Neuronal stem cell (in vitro differentiated cells): ENCODE measurements at regions not wholly inside any gene's neighbourhood (a gene's known extent, or its start where the extent isn't known, plus 50 kb on each side); places are given as distances from the start of the nearest gene placed in this dataset.

Experiments
- DNase-seq: peaks from one replicate; pipeline ENCODE4 v3.0.0-alpha.2; 2013; ENCODE audit warnings: low spot score
- H2AFZ ChIP-seq: one replicate; pipeline ENCODE4 v1.6.1; 2013; ENCODE audit warnings: mild to moderate bottlenecking, low read length, inconsistent platforms
- H2AK5ac ChIP-seq: 2 replicates; pipeline ENCODE4 v1.6.1; 2013; ENCODE audit warnings: low read depth, mild to moderate bottlenecking, inconsistent platforms, low read length, moderate library complexity, mixed read lengths
- H2BK120ac ChIP-seq: 2 replicates; pipeline ENCODE4 v1.6.1; 2013; ENCODE audit warnings: low read depth, mild to moderate bottlenecking, inconsistent platforms, low read length, moderate library complexity, mixed read lengths
- H2BK12ac ChIP-seq: one replicate; pipeline ENCODE4 v1.6.1; 2013; ENCODE audit warnings: low read length, inconsistent platforms
- H2BK15ac ChIP-seq: 2 replicates; pipeline ENCODE4 v1.6.1; 2013; ENCODE audit warnings: mild to moderate bottlenecking, low read length, inconsistent platforms, mixed read lengths
- H2BK5ac ChIP-seq: one replicate; pipeline ENCODE4 v1.6.1; 2013; ENCODE audit warnings: inconsistent platforms, mild to moderate bottlenecking, low read length, moderate library complexity
- H3K14ac ChIP-seq: one replicate; pipeline ENCODE4 v1.6.1; 2013; ENCODE audit warnings: low read length, inconsistent platforms
- H3K18ac ChIP-seq: 2 replicates; pipeline ENCODE4 v1.6.1; 2013; ENCODE audit warnings: low read length, inconsistent platforms
- H3K23ac ChIP-seq: 2 replicates; pipeline ENCODE4 v1.6.1; 2013; ENCODE audit warnings: low read depth, mild to moderate bottlenecking, mixed read lengths, low read length, inconsistent platforms; ENCODE audit not compliant: poor library complexity
- H3K27ac ChIP-seq: replicated peaks from 3 replicates; pipeline ENCODE4 v1.5.1; 2013; ENCODE audit warnings: low read length, inconsistent platforms
- H3K27me3 ChIP-seq, 3 experiments: 2 replicates each; pipeline ENCODE4 v1.6.1; 2013; ENCODE audit warnings: low read length in 3 of 3, mild to moderate bottlenecking in 2 of 3, inconsistent platforms in 1 of 3, low read depth in 1 of 3, mixed read lengths in 1 of 3, moderate library complexity in 1 of 3; ENCODE audit not compliant: control insufficient read depth in 3 of 3, insufficient read depth in 3 of 3
- H3K36me3 ChIP-seq, 2 donors: replicated peaks in 1 of 2; 2 replicates each; pipeline ENCODE4 v1.6.1; 2013; ENCODE audit warnings: low read length in 2 of 2; ENCODE audit not compliant: control insufficient read depth in 2 of 2, insufficient read depth in 2 of 2
- H3K4ac ChIP-seq: 2 replicates; pipeline ENCODE4 v1.6.1; 2013; ENCODE audit warnings: inconsistent platforms, mild to moderate bottlenecking, low read length, moderate library complexity
- H3K4me1 ChIP-seq, 2 donors: 1 replicate in 1 of 2; 2 replicates in 1 of 2; pipeline ENCODE4 v1.6.1; 2013; ENCODE audit warnings: low read length in 2 of 2, low read depth in 1 of 2; ENCODE audit not compliant: control insufficient read depth in 2 of 2, insufficient read depth in 1 of 2
- H3K4me2 ChIP-seq: one replicate; pipeline ENCODE4 v1.6.1; 2013; ENCODE audit warnings: mild to moderate bottlenecking, low read length, inconsistent platforms; ENCODE audit not compliant: insufficient read depth, poor library complexity, severe bottlenecking
- H3K4me3 ChIP-seq, 2 donors: 2 replicates each; pipeline ENCODE4 v1.5.1; 2013; ENCODE audit warnings: low read length in 2 of 2, mild to moderate bottlenecking in 2 of 2, inconsistent platforms in 1 of 2, moderate library complexity in 1 of 2
- H3K79me1 ChIP-seq: one replicate; pipeline ENCODE4 v1.6.1; 2013; ENCODE audit warnings: low read depth, mild to moderate bottlenecking, inconsistent platforms, low read length, moderate library complexity
- H3K9ac ChIP-seq: one replicate; pipeline ENCODE4 v1.6.1; 2013; ENCODE audit warnings: mild to moderate bottlenecking, low read depth, low read length, inconsistent platforms; ENCODE audit not compliant: poor library complexity
- H3K9me3 ChIP-seq, 2 donors: replicated peaks in 1 of 2; 2 replicates each; pipeline versions ENCODE3 to v1.6.1; 2013; ENCODE audit warnings: low read length in 2 of 2, mild to moderate bottlenecking in 2 of 2, inconsistent platforms in 1 of 2, low read depth in 1 of 2, mixed read lengths in 1 of 2, moderate library complexity in 1 of 2; ENCODE audit not compliant: control insufficient read depth in 2 of 2, insufficient read depth in 1 of 2
- H4K8ac ChIP-seq: one replicate; pipeline ENCODE4 v1.6.1; 2013; ENCODE audit warnings: low read depth, mild to moderate bottlenecking, inconsistent platforms, low read length, moderate library complexity
- H4K91ac ChIP-seq: one replicate; pipeline ENCODE4 v1.6.1; 2013; ENCODE audit warnings: low read length, low read depth, mild to moderate bottlenecking, inconsistent platforms; ENCODE audit not compliant: poor library complexity
- WGBS, 2 donors: extraction: QIAGEN DNeasy Blood & Tissue Kit; methylation state at CpG; one replicate each; pipeline ENCODE4 v1.1.7; 2013; ENCODE audit warnings: missing lambda C conversion rate in 2 of 2, mixed read lengths in 1 of 2; ENCODE audit not compliant: insufficient read length in 2 of 2, insufficient replicate concordance in 1 of 2; ENCODE audit errors: extremely low coverage in 2 of 2; 5-methylcytosine and 5-hydroxymethylcytosine counted together

DNA sequence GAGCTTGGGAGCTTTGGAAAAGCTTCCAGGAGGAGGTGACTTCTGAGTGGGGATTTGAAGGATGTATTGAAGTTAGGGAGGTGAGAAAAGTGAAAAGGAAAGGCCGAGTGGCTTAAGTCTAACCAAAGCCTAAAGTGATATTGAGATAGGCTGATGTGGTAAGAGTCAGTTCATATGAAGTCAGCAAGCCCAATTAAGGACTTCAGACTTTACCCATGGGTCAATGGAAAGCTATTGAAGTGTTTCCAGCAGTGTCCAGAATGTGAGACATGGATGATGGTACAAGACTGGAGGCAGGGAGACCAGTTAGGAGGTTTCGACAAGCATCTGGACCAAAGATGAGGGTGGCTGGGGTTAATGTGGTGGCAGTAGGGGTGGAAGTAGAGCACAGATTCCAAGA lies 134.3 kb upstream of the WWC1 start:
- Histone ChIP-seq H2AFZ (no peak overlapping the region), H3K9me3 (no peaks in the 10 kb centered on the region), H3K14ac (no peak overlapping the region), H3K4me3 (no peak overlapping the region), H3K4ac (no peak overlapping the region), H3K18ac (no peak overlapping the region), H2BK15ac (no peak overlapping the region), H3K27ac (no peak overlapping the region), H4K8ac (no peak overlapping the region), H4K91ac (no peak overlapping the region), H3K9ac (no peak overlapping the region), H2AK5ac (no peak overlapping the region), H3K27me3 (no peaks in the 10 kb centered on the region), H3K4me1 (peaks cover 9 to 13% of the 10 kb centered on the region in 2 donors), H2BK5ac (no peak overlapping the region), H3K23ac (no peak overlapping the region), H2BK120ac (no peak overlapping the region), H2BK12ac (no peak overlapping the region), H3K79me1 (no peaks in the 10 kb centered on the region), H3K36me3 (no peaks in the 10 kb centered on the region), H3K4me2 (no peak overlapping the region)
- no CpG with 5 or more reads among the region's 2 CpGs for WGBS, 2 donors
- DNase-seq: no peak

GRCh38 chr5:168159425-168159824 lies 132.0 kb upstream of the WWC1 start:
- no peak overlapping the region for H3K4me2 ChIP-seq
- no peak overlapping the region for H2BK120ac ChIP-seq
- H3K27me3 ChIP-seq: no peaks in the 10 kb centered on the region
- no peak overlapping the region for H2BK12ac ChIP-seq
- H3K18ac ChIP-seq: no peak overlapping the region
- no peaks in the 10 kb centered on the region for H3K79me1 ChIP-seq
- H3K9me3 ChIP-seq: no peaks in the 10 kb centered on the region
- no peak for DNase-seq
- H2BK15ac ChIP-seq: no peak overlapping the region
- no peaks in the 10 kb centered on the region for H3K36me3 ChIP-seq
- H3K23ac ChIP-seq: no peak overlapping the region
- no peak overlapping the region for H2AFZ ChIP-seq
- no peak overlapping the region for H3K14ac ChIP-seq
- H3K4me3 ChIP-seq: no peak overlapping the region
- no CpG with 5 or more reads among the region's 3 CpGs for WGBS, 2 donors
- no peak overlapping the region for H2BK5ac ChIP-seq
- H4K91ac ChIP-seq: no peak overlapping the region
- H3K27ac ChIP-seq: no peak overlapping the region
- H3K4ac ChIP-seq: no peak overlapping the region
- H4K8ac ChIP-seq: no peak overlapping the region
- H2AK5ac ChIP-seq: no peak overlapping the region
- H3K4me1 ChIP-seq: peaks cover 10 to 22% of the 10 kb centered on the region in 2 donors
- no peak overlapping the region for H3K9ac ChIP-seq

DNA sequence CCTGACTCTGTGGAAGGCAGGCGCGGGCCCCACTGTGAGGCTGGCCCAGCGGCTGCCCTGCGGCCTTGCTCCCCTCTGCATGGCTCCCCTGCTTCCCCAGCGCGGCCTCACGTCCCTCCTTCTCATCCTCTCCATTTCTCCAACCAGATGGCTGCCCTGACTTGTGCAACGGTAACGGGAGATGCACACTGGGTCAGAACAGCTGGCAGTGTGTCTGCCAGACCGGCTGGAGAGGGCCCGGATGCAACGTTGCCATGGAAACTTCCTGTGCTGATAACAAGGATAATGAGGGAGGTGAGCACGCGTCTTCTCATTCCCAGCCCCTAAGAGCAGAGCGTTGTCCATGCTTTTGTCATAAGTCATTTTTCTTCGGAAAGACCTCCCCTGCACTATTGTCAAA lies 129.0 kb upstream of the WWC1 start:
- Histone ChIP-seq H3K36me3 (no peaks in the 10 kb centered on the region), H2BK12ac (peak overlapping the region; percentile 59), H2BK120ac (no peak overlapping the region), H3K14ac (peak overlapping the region; percentile 79), H3K4me2 (no peak overlapping the region), H2BK5ac (no peak overlapping the region), H3K9ac (peak overlapping the region; percentile 60), H2BK15ac (no peak overlapping the region), H3K4me3 (no peak overlapping the region), H3K4ac (no peak overlapping the region), H3K27ac (no peak overlapping the region), H3K4me1 (peaks cover 18 to 29% of the 10 kb centered on the region in 2 donors), H3K9me3 (no peaks in the 10 kb centered on the region), H2AK5ac (no peak overlapping the region), H4K91ac (no peak overlapping the region), H2AFZ (no peak overlapping the region), H4K8ac (no peak overlapping the region), H3K27me3 (no peaks in the 10 kb centered on the region), H3K18ac (peak overlapping the region; percentile 51), H3K23ac (no peak overlapping the region), H3K79me1 (no peaks in the 10 kb centered on the region)
- DNase-seq: no peak
- WGBS, 2 donors: no CpG with 5 or more reads among the region's 16 CpGs

GRCh38 chr5:168163966-168164365 lies 127.5 kb upstream of the WWC1 start:
- Histone ChIP-seq H2AK5ac (no peak overlapping the region), H2BK12ac (no peak overlapping the region), H3K79me1 (no peaks in the 10 kb centered on the region), H4K8ac (no peak overlapping the region), H2BK5ac (no peak overlapping the region), H4K91ac (no peak overlapping the region), H2AFZ (no peak overlapping the region), H3K27me3 (no peaks in the 10 kb centered on the region), H3K14ac (no peak overlapping the region), H3K18ac (no peak overlapping the region), H3K4me3 (no peak overlapping the region), H2BK120ac (no peak overlapping the region), H3K9me3 (no peaks in the 10 kb centered on the region), H3K4me2 (no peak overlapping the region), H3K27ac (no peak overlapping the region), H3K9ac (no peak overlapping the region), H3K36me3 (no peaks in the 10 kb centered on the region), H3K4ac (no peak overlapping the region), H3K4me1 (peaks cover 18 to 29% of the 10 kb centered on the region in 2 donors), H3K23ac (no peak overlapping the region), H2BK15ac (no peak overlapping the region)
- WGBS, 2 donors: no CpG with 5 or more reads among the region's 3 CpGs
- DNase-seq: no peak
